Vagina (tissue), 2 donors: ENCODE measurements at regions not wholly inside any gene's neighbourhood (a gene's known extent, or its start where the extent isn't known, plus 50 kb on each side); places are given as distances from the start of the nearest gene placed in this dataset.
A peak's percentile ranks its signal among the peaks of the same experiment; 100 is the strongest.

Experiments used
- DNase-seq, 2 donors: peaks; one replicate each; pipeline ENCODE4 v3.0.0-alpha.2; 2017; ENCODE audit errors: extremely low spot score in 2 of 2
- H3K27ac ChIP-seq: fragments of 200-600 bp; sonication (generic); one replicate; pipeline ENCODE4 v1.5.1; 2019
- H3K27me3 ChIP-seq: fragments of 200-600 bp; sonication (generic); one replicate; pipeline ENCODE4 v1.5.1; 2019
- H3K36me3 ChIP-seq, 2 donors: fragments of 200-600 bp; sonication (generic); one replicate each; pipeline ENCODE4 v1.5.1; 2017 to 2019
- H3K4me1 ChIP-seq: fragments of 200-600 bp; sonication (generic); one replicate; pipeline ENCODE4 v1.5.1; 2019
- H3K4me3 ChIP-seq, 2 donors: fragments of 200-600 bp; sonication (generic); 1 replicate in 1 of 2; 2 replicates in 1 of 2; pipeline ENCODE4 v1.5.1; 2016 to 2019
- H3K9me3 ChIP-seq: fragments of 200-600 bp; sonication (generic); one replicate; pipeline ENCODE4 v1.5.1; 2019
- POLR2A ChIP-seq, 2 donors: fragments of 450-650 bp; IDR thresholded peaks; one replicate each; pipeline ENCODE4 v1.6.1; 2017; ENCODE audit warnings: antibody characterized with exemption in 2 of 2, mild to moderate bottlenecking in 2 of 2, moderate library complexity in 2 of 2
- POLR2AphosphoS5 ChIP-seq, 2 donors: sonication (generic); formaldehyde crosslinking; IDR thresholded peaks; one replicate each; pipeline ENCODE4 v1.9.0; 2017; ENCODE audit warnings: antibody characterized with exemption in 2 of 2, mild to moderate bottlenecking in 2 of 2, low read depth in 1 of 2; ENCODE audit not compliant: insufficient read depth in 1 of 2
- intact Hi-C: fragments of 100-400 bp; cut with DNase I; formaldehyde crosslinking; loops from one replicate; pipeline ENCODE4 v1.15.1; 2023
- TF ChIP-seq, protein P1 (sequence below), 3 experiments: fragments of 450-650 bp in 2 of 3; fragments of 200-600 bp in 1 of 3; sonication (generic) in 1 of 3; IDR thresholded peaks; one replicate each; pipeline ENCODE4 v1.5.1; 2017 to 2019; ENCODE audit warnings: antibody characterized with exemption in 3 of 3, mild to moderate bottlenecking in 2 of 3, moderate library complexity in 2 of 3

DNA sequence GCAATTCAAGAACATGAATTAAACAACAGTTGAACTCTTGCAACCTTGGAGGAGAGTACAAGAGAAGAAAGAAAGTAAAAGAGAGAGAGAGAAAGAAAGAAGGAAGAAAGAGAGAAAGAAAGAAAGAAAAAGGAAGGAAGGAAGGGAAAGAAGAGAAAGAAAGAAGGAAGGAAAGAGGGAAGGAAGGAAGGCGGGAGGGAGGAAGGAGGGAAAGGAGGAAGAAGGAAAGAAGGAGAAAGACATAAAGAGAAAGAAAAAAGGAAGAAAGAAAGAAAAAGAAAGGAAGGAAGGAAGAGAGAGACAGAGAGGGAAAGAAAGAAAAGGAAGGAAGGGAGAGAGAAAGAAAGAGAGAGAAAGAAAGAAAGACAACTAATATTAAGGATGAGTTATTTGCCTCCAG is 1106.7 kb downstream of the TYW1 start:
- H3K36me3 ChIP-seq, result no peaks in the 10 kb centered on the region
- TF ChIP-seq, protein P1, sequence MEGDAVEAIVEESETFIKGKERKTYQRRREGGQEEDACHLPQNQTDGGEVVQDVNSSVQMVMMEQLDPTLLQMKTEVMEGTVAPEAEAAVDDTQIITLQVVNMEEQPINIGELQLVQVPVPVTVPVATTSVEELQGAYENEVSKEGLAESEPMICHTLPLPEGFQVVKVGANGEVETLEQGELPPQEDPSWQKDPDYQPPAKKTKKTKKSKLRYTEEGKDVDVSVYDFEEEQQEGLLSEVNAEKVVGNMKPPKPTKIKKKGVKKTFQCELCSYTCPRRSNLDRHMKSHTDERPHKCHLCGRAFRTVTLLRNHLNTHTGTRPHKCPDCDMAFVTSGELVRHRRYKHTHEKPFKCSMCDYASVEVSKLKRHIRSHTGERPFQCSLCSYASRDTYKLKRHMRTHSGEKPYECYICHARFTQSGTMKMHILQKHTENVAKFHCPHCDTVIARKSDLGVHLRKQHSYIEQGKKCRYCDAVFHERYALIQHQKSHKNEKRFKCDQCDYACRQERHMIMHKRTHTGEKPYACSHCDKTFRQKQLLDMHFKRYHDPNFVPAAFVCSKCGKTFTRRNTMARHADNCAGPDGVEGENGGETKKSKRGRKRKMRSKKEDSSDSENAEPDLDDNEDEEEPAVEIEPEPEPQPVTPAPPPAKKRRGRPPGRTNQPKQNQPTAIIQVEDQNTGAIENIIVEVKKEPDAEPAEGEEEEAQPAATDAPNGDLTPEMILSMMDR (IDR thresholded peaks at IDR 0.05), result no peak
- TF ChIP-seq POLR2A (IDR thresholded peaks at IDR 0.05) (no peak), POLR2AphosphoS5 (IDR thresholded peaks at IDR 0.05; ENCODE audit: insufficient read depth in 1 of 2, low read depth in 1 of 2) (no peak)
- H3K9me3 ChIP-seq, result no peaks in the 10 kb centered on the region
- H3K27ac ChIP-seq, result no peak overlapping the region
- no peak overlapping the region for H3K4me3 ChIP-seq
- intact Hi-C loops, result no loop called here
- no peaks in the 10 kb centered on the region for H3K4me1 ChIP-seq
- no peaks in the 10 kb centered on the region for H3K27me3 ChIP-seq
- no peak for DNase-seq

DNA sequence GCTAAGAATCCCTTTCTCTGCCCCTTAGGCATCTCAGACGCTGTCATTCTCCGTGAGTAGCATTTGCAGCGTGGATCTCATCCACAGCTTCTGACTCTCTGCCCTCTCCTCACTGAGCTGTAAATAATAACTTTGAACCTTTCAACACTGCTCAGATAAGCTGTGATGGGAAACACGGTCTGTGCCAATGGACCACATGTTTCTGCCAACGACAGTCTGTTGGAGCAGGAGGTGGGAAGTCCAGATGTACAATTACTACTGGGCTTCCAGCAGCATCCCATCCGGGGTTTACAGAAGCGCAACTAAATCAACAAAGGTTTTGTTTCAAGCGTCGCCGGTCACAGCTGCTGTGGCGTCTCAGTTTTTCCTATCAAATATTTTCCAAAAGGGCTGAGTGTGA is 1110.6 kb downstream of the TYW1 start:
- DNase-seq, result peak in 1 of 2 donors; percentile 60
- H3K4me3 ChIP-seq, result no peak overlapping the region
- H3K36me3 ChIP-seq, result no peaks in the 10 kb centered on the region
- TF ChIP-seq, protein P1 (IDR thresholded peaks at IDR 0.05), result no peak
- TF ChIP-seq POLR2A (IDR thresholded peaks at IDR 0.05), result no peak
- TF ChIP-seq POLR2AphosphoS5 (IDR thresholded peaks at IDR 0.05; ENCODE audit: insufficient read depth in 1 of 2, low read depth in 1 of 2), result no peak
- H3K27me3 ChIP-seq, result no peaks in the 10 kb centered on the region
- intact Hi-C loops, result no loop called here
- H3K4me1 ChIP-seq, result no peaks in the 10 kb centered on the region
- no peak overlapping the region for H3K27ac ChIP-seq
- H3K9me3 ChIP-seq, result no peaks in the 10 kb centered on the region

DNA sequence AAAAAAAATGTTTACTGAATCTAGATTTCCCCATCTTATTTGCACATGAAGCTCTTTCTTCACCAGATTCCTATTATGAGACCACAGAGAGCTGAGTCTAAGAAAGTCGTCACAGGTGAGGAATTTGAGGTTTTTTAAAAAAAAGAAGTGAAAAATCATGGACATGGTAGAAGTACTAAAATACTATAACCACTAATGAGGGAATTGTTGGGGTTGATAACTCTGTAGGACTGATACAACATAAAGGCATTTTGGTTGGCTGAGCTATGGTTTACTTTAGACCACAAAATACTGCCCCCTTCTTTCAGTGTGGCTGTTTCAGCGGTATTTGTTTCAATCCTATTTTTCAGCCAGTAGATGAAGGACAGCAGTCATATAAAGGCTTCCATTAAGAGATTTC is 1111.3 kb downstream of the TYW1 start:
- TF ChIP-seq POLR2A (IDR thresholded peaks at IDR 0.05) (no peak), POLR2AphosphoS5 (IDR thresholded peaks at IDR 0.05; ENCODE audit: insufficient read depth in 1 of 2, low read depth in 1 of 2) (no peak)
- TF ChIP-seq, protein P1 (IDR thresholded peaks at IDR 0.05), result no peak

DNA sequence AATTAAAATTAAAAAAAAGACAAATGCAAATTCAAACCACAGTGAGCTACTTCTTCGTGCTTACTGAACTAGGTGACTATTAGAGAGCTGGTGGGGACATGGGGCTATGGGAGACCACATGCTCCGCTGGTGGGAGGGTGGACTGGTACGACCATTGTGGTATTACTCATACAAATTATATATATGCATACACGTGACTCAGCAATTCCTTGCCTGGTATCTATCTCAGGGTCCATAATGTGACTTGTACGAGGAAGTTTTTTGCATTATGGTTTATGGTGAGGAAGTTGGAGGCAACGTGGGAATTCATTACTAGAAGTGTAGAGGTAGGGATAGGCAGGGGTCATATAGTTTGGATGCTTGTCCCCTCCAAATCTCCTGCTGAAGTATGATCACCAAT is 1112.7 kb downstream of the TYW1 start:
- intact Hi-C loops, result no loop called here
- TF ChIP-seq POLR2AphosphoS5 (IDR thresholded peaks at IDR 0.05; ENCODE audit: insufficient read depth in 1 of 2, low read depth in 1 of 2) (no peak), POLR2A (IDR thresholded peaks at IDR 0.05) (no peak)
- TF ChIP-seq, protein P1 (IDR thresholded peaks at IDR 0.05), result no peak
- H3K9me3 ChIP-seq, result no peaks in the 10 kb centered on the region

More for the DNA sequence above, 1111.3 kb downstream of the TYW1 start:
- no peak overlapping the region for H3K4me3 ChIP-seq
- intact Hi-C loops, result no loop called here
- H3K9me3 ChIP-seq, result no peaks in the 10 kb centered on the region
- no peak overlapping the region for H3K27ac ChIP-seq
- H3K4me1 ChIP-seq, result no peaks in the 10 kb centered on the region
- no peaks in the 10 kb centered on the region for H3K36me3 ChIP-seq
- no peak for DNase-seq
- H3K27me3 ChIP-seq, result no peaks in the 10 kb centered on the region

DNA sequence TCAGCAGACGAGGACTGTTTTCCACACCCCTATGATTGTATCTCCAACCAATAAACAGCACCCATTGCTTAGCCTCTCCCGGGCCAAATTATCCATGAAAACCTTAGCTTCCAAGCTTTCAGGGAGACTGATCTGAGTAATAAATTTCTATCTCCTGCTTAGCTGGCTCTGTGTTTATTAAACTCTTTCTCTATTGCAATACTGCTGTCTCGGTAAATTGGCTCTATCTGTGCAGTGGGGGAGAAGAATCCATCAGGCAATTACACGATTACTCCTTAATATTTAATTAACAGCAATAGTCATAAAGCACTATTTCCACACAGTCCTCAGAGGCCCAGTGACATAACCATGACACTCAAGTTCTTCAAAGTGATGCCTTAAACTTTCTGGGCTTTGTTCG is 1122.8 kb downstream of the TYW1 start:
- no peaks in the 10 kb centered on the region for H3K4me1 ChIP-seq
- H3K27ac ChIP-seq, result no peak overlapping the region
- H3K9me3 ChIP-seq, result peaks cover 4% of the 10 kb centered on the region
- no peaks in the 10 kb centered on the region for H3K27me3 ChIP-seq
- intact Hi-C loops, result no loop called here
- no peak overlapping the region for H3K4me3 ChIP-seq
- DNase-seq, result no peak
- no peaks in the 10 kb centered on the region for H3K36me3 ChIP-seq
- TF ChIP-seq POLR2AphosphoS5 (IDR thresholded peaks at IDR 0.05; ENCODE audit: insufficient read depth in 1 of 2, low read depth in 1 of 2), result no peak
- TF ChIP-seq, protein P1 (IDR thresholded peaks at IDR 0.05), result no peak
- TF ChIP-seq POLR2A (IDR thresholded peaks at IDR 0.05), result no peak

More for the DNA sequence above, 1112.7 kb downstream of the TYW1 start:
- H3K27me3 ChIP-seq, result no peaks in the 10 kb centered on the region
- H3K36me3 ChIP-seq, result no peaks in the 10 kb centered on the region
- H3K27ac ChIP-seq, result no peak overlapping the region
- no peaks in the 10 kb centered on the region for H3K4me1 ChIP-seq
- DNase-seq, result peak in 1 of 2 donors; percentile 3
- no peak overlapping the region for H3K4me3 ChIP-seq
